K562 (cell line): ENCODE measurements at regions not wholly inside any gene's neighbourhood (a gene's known extent, or its start where the extent isn't known, plus 50 kb on each side); places are given as distances from the start of the nearest gene placed in this dataset.

ENCODE experiments used
- ATAC-seq: fragments of 200-7000 bp; cut with Tn5 transposase; 3 replicates; pipeline ENCODE4 v1.9.1; 2020; ENCODE audit warnings: moderate library complexity
- BruUV-seq: library from RNA; stranded (reverse); fragments of 400-500 nt; replicated peaks from 2 replicates; lab custom pipeline; 2021; lab: Mats Ljungman, UMichigan
- CTCF ChIA-PET: fragments of 300-600 bp; formaldehyde crosslinking; extraction: SDS; loops from one replicate; lab custom pipeline; 2021; ENCODE audit warnings: low intra/inter-chr PET ratio; lab: Yijun Ruan, JAX
- POLR2A ChIA-PET: fragments of 300-600, 350-650 bp; sonication (Branson Sonifier 250); formaldehyde crosslinking; extraction: SDS; loops from one replicate; lab custom pipeline; 2021; ENCODE audit warnings: antibody characterized with exemption, inconsistent platforms; lab: Yijun Ruan, JAX
- DNase-seq, 4 experiments: peaks; one replicate each; pipeline versions ENCODE4 v3.0.0 to v3.0.0-alpha.2; 2011 to 2018; ENCODE audit warnings: low spot score in 3 of 4, mixed read lengths in 3 of 4; ENCODE audit errors: extremely low read depth in 1 of 4
- FAIRE-seq: peaks from 2 replicates; lab custom pipeline; 2011; peaks lifted over from hg19 to GRCh38; lab: Jason Lieb, UNC
- H2AFZ ChIP-seq: 2 replicates; pipeline ENCODE4 v1.6.0; 2011; ENCODE audit warnings: low read depth, low read length, control low read depth, inconsistent platforms
- H3K27ac ChIP-seq: fragments of 200-600 bp; 3 replicates; pipeline ENCODE4 v1.8.0; 2011; ENCODE audit warnings: low read depth, mild to moderate bottlenecking, control low read depth, inconsistent platforms, low read length, moderate library complexity, mixed read lengths; ENCODE audit errors: extremely low read depth
- H3K27me3 ChIP-seq, 2 experiments: fragments of 300-600 bp in 1 of 2; 2 replicates in 1 of 2; 3 replicates in 1 of 2; pipeline versions ENCODE4 v1.6.0 to v1.8.0; 2011; ENCODE audit warnings: inconsistent platforms in 2 of 2, low read length in 2 of 2, mild to moderate bottlenecking in 1 of 2, mixed read lengths in 1 of 2, moderate library complexity in 1 of 2; ENCODE audit not compliant: control insufficient read depth in 2 of 2, insufficient read depth in 2 of 2
- H3K36me3 ChIP-seq: fragments of 300-600 bp; 3 replicates; pipeline ENCODE4 v1.8.0; 2011; ENCODE audit warnings: mild to moderate bottlenecking, low read length, inconsistent platforms; ENCODE audit not compliant: control insufficient read depth, insufficient read depth
- H3K4me1 ChIP-seq, 2 experiments: fragments of 200-600 bp in 1 of 2; replicated peaks in 1 of 2; 2 replicates in 1 of 2; 3 replicates in 1 of 2; pipeline versions ENCODE4 v1.5.1 to v1.8.0; 2011; ENCODE audit warnings: inconsistent platforms in 2 of 2, low read length in 2 of 2, mild to moderate bottlenecking in 1 of 2, mixed read lengths in 1 of 2, moderate library complexity in 1 of 2; ENCODE audit not compliant: control insufficient read depth in 2 of 2, insufficient read depth in 2 of 2
- H3K4me2 ChIP-seq: 2 replicates; pipeline ENCODE4 v1.6.1; 2011; ENCODE audit warnings: low read length, control low read depth, inconsistent platforms, mixed read lengths; ENCODE audit not compliant: insufficient read depth
- H3K4me3 ChIP-seq: fragments of 200-600 bp; sonication (generic), shearing (Covaris generic); 2 replicates; pipeline ENCODE4 v1.5.1; 2016; ENCODE audit warnings: control low read depth, inconsistent platforms
- H3K79me2 ChIP-seq: fragments of 200-600 bp; 3 replicates; pipeline ENCODE4 v1.8.0; 2011; ENCODE audit warnings: low read length, inconsistent platforms; ENCODE audit not compliant: control insufficient read depth, insufficient read depth
- H3K9ac ChIP-seq, 2 experiments: 2 replicates each; pipeline versions ENCODE4 v1.6.0 to v1.6.1; 2011; ENCODE audit warnings: low read depth in 2 of 2, low read length in 2 of 2, control low read depth in 1 of 2, inconsistent platforms in 1 of 2, mild to moderate bottlenecking in 1 of 2, mixed read lengths in 1 of 2; ENCODE audit not compliant: insufficient read depth in 1 of 2
- H3K9me1 ChIP-seq: one replicate; pipeline ENCODE4 v1.6.0; 2011; ENCODE audit warnings: inconsistent platforms, mild to moderate bottlenecking, low read length, moderate library complexity; ENCODE audit not compliant: control insufficient read depth, insufficient read depth
- H3K9me3 ChIP-seq: replicated peaks from 2 replicates; pipeline ENCODE4 v1.5.1; 2011; ENCODE audit warnings: low read depth, low read length, inconsistent platforms; ENCODE audit not compliant: control insufficient read depth, insufficient read depth
- H4K20me1 ChIP-seq: replicated peaks from 2 replicates; pipeline ENCODE4 v1.6.1; 2011; ENCODE audit warnings: low read length, inconsistent platforms, mixed read lengths; ENCODE audit not compliant: control insufficient read depth, insufficient read depth
- CCNT2 ChIP-seq: IDR thresholded peaks from 2 replicates; pipeline ENCODE4 v1.6.1; 2011; ENCODE audit warnings: borderline replicate concordance, low read depth, mild to moderate bottlenecking, moderate library complexity, mixed read lengths, low read length; ENCODE audit not compliant: insufficient read length; ENCODE audit errors: extremely low read depth
- HOXB6 ChIP-seq: fragments of 250-450 bp; sonication (Bioruptor Pico); IDR thresholded peaks from 2 replicates; pipeline ENCODE4 v1.5.1; 2022; ENCODE audit warnings: mild to moderate bottlenecking, borderline replicate concordance
- NCOA6 ChIP-seq: fragments of 450-650 bp; IDR thresholded peaks from 2 replicates; pipeline ENCODE4 v1.6.1; 2017; ENCODE audit warnings: mild to moderate bottlenecking
- TBP ChIP-seq: optimal IDR thresholded peaks from 2 replicates; pipeline ENCODE3; 2011; ENCODE audit warnings: low read depth, low read length, improper control_type of control experiment
- ZKSCAN1 ChIP-seq: fragments of 150-350 bp; IDR thresholded peaks from 2 replicates; pipeline ENCODE4 v1.6.1; 2016; ENCODE audit warnings: low read depth, low read length
- ZNF316 ChIP-seq: fragments of 450-650 bp; IDR thresholded peaks from 2 replicates; pipeline ENCODE4 v1.6.1; 2016
- WGBS: fragments of 100-300 bp; shearing (Covaris generic); methylation state at CpG from one replicate; pipeline ENCODE4 v1.1.6; 2016; ENCODE audit warnings: low coverage, mixed read lengths; ENCODE audit not compliant: insufficient coverage; ENCODE audit errors: missing lambda C conversion rate; 5-methylcytosine and 5-hydroxymethylcytosine counted together
- in situ Hi-C: fragments of 300-500 bp; cut with MboI; formaldehyde crosslinking; loops from 4 replicates; pipeline ENCODE4 v1.15.0; 2018; ENCODE audit warnings: inconsistent platforms, mixed read lengths
- intact Hi-C: fragments of 100-400 bp; cut with micrococcal nuclease; formaldehyde crosslinking; loops from 2 replicates; pipeline ENCODE4 v1.14.2; 2022
- TF ChIP-seq, protein P1 (sequence below): fragments of 450-650 bp; formaldehyde crosslinking; IDR thresholded peaks from 2 replicates; pipeline ENCODE4 v1.4.0; 2020; ENCODE audit warnings: mild to moderate bottlenecking, mixed read lengths

- in situ Hi-C loops, result no loop called here
Measured at GRCh38 chr5:31135542-31135941, 57.9 kb upstream of the CDH6 start.

GRCh38 chr5:31133488-31133887 is 60.0 kb upstream of the CDH6 start:
- ChIA-PET CTCF (no interaction called here), POLR2A (no interaction called here)
- TF ChIP-seq ZNF316 (no peak), NCOA6 (no peak), CCNT2 (no peak), HOXB6 (no peak), ZKSCAN1 (no peak)
- ATAC-seq, result no peak
- no peak overlapping the region for H3K9ac ChIP-seq
- no peaks in the 10 kb centered on the region for H3K36me3 ChIP-seq
- H3K79me2 ChIP-seq, result no peaks in the 10 kb centered on the region
- H3K27ac ChIP-seq, result no peak overlapping the region
- no peak for DNase-seq
- no peaks in the 10 kb centered on the region for H3K9me3 ChIP-seq
- no peaks in the 10 kb centered on the region for H3K9me1 ChIP-seq
- in situ Hi-C loops (no loop called here), intact Hi-C loops (no loop called here)
- H3K27me3 ChIP-seq, result no peaks in the 10 kb centered on the region
- BruUV-seq, result no TSS peak
- H3K4me3 ChIP-seq, result no peak overlapping the region
- no peak overlapping the region for H2AFZ ChIP-seq
- WGBS, result 3% methylated on average over 4 of the region's 4 CpGs
- no peaks in the 10 kb centered on the region for H4K20me1 ChIP-seq
- no peak overlapping the region for H3K4me2 ChIP-seq
- no peaks in the 10 kb centered on the region for H3K4me1 ChIP-seq
- FAIRE-seq, result no peak

More at GRCh38 chr5:31135542-31135941, 57.9 kb upstream of the CDH6 start:
- BruUV-seq, result no TSS peak
- ATAC-seq (no peak), DNase-seq (no peak), FAIRE-seq (no peak)
- H3K9me1 ChIP-seq, result no peaks in the 10 kb centered on the region
- no peaks in the 10 kb centered on the region for H3K79me2 ChIP-seq
- H4K20me1 ChIP-seq, result no peaks in the 10 kb centered on the region
- no peak overlapping the region for H3K9ac ChIP-seq
- H3K27ac ChIP-seq, result no peak overlapping the region
- ChIA-PET CTCF (no interaction called here), POLR2A (no interaction called here)
- TF ChIP-seq TBP, result no peak
- TF ChIP-seq, protein P1, sequence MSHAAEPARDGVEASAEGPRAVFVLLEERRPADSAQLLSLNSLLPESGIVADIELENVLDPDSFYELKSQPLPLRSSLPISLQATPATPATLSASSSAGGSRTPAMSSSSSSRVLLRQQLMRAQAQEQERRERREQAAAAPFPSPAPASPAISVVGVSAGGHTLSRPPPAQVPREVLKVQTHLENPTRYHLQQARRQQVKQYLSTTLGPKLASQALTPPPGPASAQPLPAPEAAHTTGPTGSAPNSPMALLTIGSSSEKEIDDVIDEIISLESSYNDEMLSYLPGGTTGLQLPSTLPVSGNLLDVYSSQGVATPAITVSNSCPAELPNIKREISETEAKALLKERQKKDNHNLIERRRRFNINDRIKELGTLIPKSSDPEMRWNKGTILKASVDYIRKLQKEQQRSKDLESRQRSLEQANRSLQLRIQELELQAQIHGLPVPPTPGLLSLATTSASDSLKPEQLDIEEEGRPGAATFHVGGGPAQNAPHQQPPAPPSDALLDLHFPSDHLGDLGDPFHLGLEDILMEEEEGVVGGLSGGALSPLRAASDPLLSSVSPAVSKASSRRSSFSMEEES (CRISPR knock-in tag), result peak; percentile 72
- no peaks in the 10 kb centered on the region for H3K27me3 ChIP-seq
- WGBS, result 2% methylated on average over 5 of the region's 5 CpGs
- no peaks in the 10 kb centered on the region for H3K9me3 ChIP-seq
- no peak overlapping the region for H3K4me3 ChIP-seq
- intact Hi-C loops, result no loop called here
- no peak overlapping the region for H3K4me2 ChIP-seq
- H3K4me1 ChIP-seq, result no peaks in the 10 kb centered on the region
- H2AFZ ChIP-seq, result no peak overlapping the region
- no peaks in the 10 kb centered on the region for H3K36me3 ChIP-seq
